Stimulated activated effector memory CD8-positive, alpha-beta T cell treated with anti-CD3 and anti-CD28 coated beads, Interleukin-12 subunit alpha, Interleukin-12 subunit beta, amount 100 ng/mL, for 72 hours (primary cell): ENCODE measurements at regions not wholly inside any gene's neighbourhood (a gene's known extent, or its start where the extent isn't known, plus 50 kb on each side); places are given as distances from the start of the nearest gene placed in this dataset.

Experiments used
- ATAC-seq: fragments of 150-1000 bp; cut with Tn5 transposase; 2 replicates; pipeline ENCODE4 v1.10.0; 2021
- DNase-seq, 2 donors: peaks; one replicate each; pipeline ENCODE4 v3.0.0; 2021 to 2022; ENCODE audit warnings: low spot score in 2 of 2
- H3K27ac Mint-ChIP-seq: one replicate; pipeline ENCODE4 v1.8.0; 2022; ENCODE audit warnings: mild to moderate bottlenecking, mixed read lengths
- H3K36me3 Mint-ChIP-seq: one replicate; pipeline ENCODE4 v1.8.0; 2022; ENCODE audit warnings: mild to moderate bottlenecking, mixed read lengths
- H3K4me1 Mint-ChIP-seq: one replicate; pipeline ENCODE4 v1.8.0; 2022; ENCODE audit warnings: mixed read lengths
- H3K4me3 Mint-ChIP-seq: one replicate; pipeline ENCODE4 v1.8.0; 2022; ENCODE audit warnings: mild to moderate bottlenecking, mixed read lengths
- H3K9me3 Mint-ChIP-seq: one replicate; pipeline ENCODE4 v1.8.0; 2022; ENCODE audit warnings: mixed read lengths

DNA sequence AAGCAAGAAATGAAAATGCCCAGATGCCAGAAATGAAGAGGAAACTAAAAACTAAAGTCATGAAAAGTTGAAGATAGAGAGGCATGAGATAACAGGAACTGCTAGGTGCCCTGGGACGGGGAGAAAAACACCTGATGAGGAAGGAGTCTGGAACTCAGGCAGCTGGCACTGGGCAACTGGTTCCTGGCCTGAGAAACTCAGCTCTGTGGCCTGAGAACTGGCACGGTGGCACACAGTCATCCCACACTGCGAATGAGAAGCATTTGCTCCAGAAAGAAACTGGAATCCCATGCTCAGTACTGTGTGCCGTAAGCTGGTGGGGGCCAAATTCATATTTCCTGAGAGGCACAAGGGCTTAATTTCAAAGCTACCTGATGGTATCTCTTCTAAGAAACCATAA lies 53.6 kb upstream of the RORA start:
- peaks cover under 1% of the 10 kb centered on the region for H3K9me3 Mint-ChIP-seq
- DNase-seq: no peak
- H3K4me3 Mint-ChIP-seq: no peak overlapping the region
- H3K36me3 Mint-ChIP-seq: no peaks in the 10 kb centered on the region
- no peak overlapping the region for H3K27ac Mint-ChIP-seq
- no peaks in the 10 kb centered on the region for H3K4me1 Mint-ChIP-seq
- no peak for ATAC-seq

GRCh38 chr15:61281328-61281727 lies 52.2 kb upstream of the RORA start:
- no peak overlapping the region for H3K4me3 Mint-ChIP-seq
- no peaks in the 10 kb centered on the region for H3K36me3 Mint-ChIP-seq
- DNase-seq: no peak
- no peaks in the 10 kb centered on the region for H3K9me3 Mint-ChIP-seq
- ATAC-seq: no peak
- H3K4me1 Mint-ChIP-seq: no peaks in the 10 kb centered on the region
- no peak overlapping the region for H3K27ac Mint-ChIP-seq
